Heart left ventricle (tissue), 16 donors: ENCODE measurements at regions not wholly inside any gene's neighbourhood (a gene's known extent, or its start where the extent isn't known, plus 50 kb on each side); places are given as distances from the start of the nearest gene placed in this dataset.

ENCODE experiments used
- ATAC-seq, 4 donors: fragments of 200-7000 bp; cut with Tn5 transposase; one replicate each; pipeline ENCODE4 v1.9.1; 2020 to 2022; ENCODE audit warnings: moderate library complexity in 4 of 4, mild to moderate bottlenecking in 3 of 4, moderate number of reproducible peaks in 1 of 4
- DNase-seq, 5 donors: peaks; one replicate each; pipeline ENCODE4 v3.0.0-alpha.2; 2020
- H3K27ac ChIP-seq, 12 donors: fragments of 200-600 bp; sonication (generic) in 4 of 12; one replicate each; pipeline versions ENCODE4 v1.5.0 to v1.8.0; 2016 to 2022; ENCODE audit warnings: mild to moderate bottlenecking in 2 of 12
- H3K27me3 ChIP-seq, 9 donors: fragments of 200-600 bp; sonication (generic) in 2 of 9; one replicate each; pipeline versions ENCODE4 v1.5.1 to v1.8.0; 2016 to 2022; ENCODE audit warnings: mild to moderate bottlenecking in 3 of 9
- H3K36me3 ChIP-seq, 9 donors: fragments of 200-600 bp; sonication (generic) in 2 of 9; one replicate each; pipeline versions ENCODE4 v1.5.0 to v1.8.0; 2018 to 2022; ENCODE audit warnings: mild to moderate bottlenecking in 2 of 9
- H3K4me1 ChIP-seq, 12 donors: fragments of 200-600 bp; sonication (generic) in 4 of 12; one replicate each; pipeline versions ENCODE4 v1.5.0 to v1.8.0; 2016 to 2022; ENCODE audit warnings: mild to moderate bottlenecking in 3 of 12
- H3K4me3 ChIP-seq, 12 donors: fragments of 200-600 bp; sonication (generic) in 4 of 12; one replicate each; pipeline versions ENCODE4 v1.5.0 to v1.8.0; 2017 to 2022; ENCODE audit warnings: mild to moderate bottlenecking in 9 of 12, moderate library complexity in 4 of 12
- H3K9me3 ChIP-seq, 12 donors: fragments of 200-600 bp; sonication (generic) in 4 of 12; one replicate each; pipeline versions ENCODE4 v1.5.0 to v1.8.0; 2016 to 2022; ENCODE audit warnings: mild to moderate bottlenecking in 1 of 12
- POLR2A ChIP-seq, 2 donors: fragments of 450-650 bp; IDR thresholded peaks; one replicate each; pipeline ENCODE4 v1.6.1; 2017; ENCODE audit warnings: antibody characterized with exemption in 2 of 2, mild to moderate bottlenecking in 2 of 2, moderate library complexity in 2 of 2
- WGBS, 4 donors: extraction: QIAGEN DNeasy Blood & Tissue Kit in 2 of 4; methylation state at CpG; one replicate each; pipeline versions ENCODE4 v1.1.5 to v1.1.7; 2013 to 2018; 5-methylcytosine and 5-hydroxymethylcytosine counted together
- intact Hi-C, 10 donors: fragments of 100-400 bp; cut with DNase I; formaldehyde crosslinking; loops; one replicate each; pipeline versions ENCODE4 v1.11.1 to v1.14.2; 2022
- TF ChIP-seq, protein P1 (sequence below), 12 donors: fragments of 200-600 bp; sonication (generic) in 4 of 12; IDR thresholded peaks; one replicate each; pipeline versions ENCODE4 v1.5.0 to v1.8.0; 2018 to 2022; ENCODE audit warnings: antibody characterized with exemption in 12 of 12, mild to moderate bottlenecking in 5 of 12
- donor health status: ischemic (EF 13 %, LVEDD 7.1; RV severe dilation, severe dysfunction).
- donor health status: healthy with polysubstance abuse.
- donor health status: DM: no; HTN: yes; CAD: no.
- donor health status: DM: no; HTN: no; CAD: no.
- donor health status: ischemic (EF 25% LVEDD 6.9; RV normal size, moderate dysfunction).
- donor health status: ischemic (EF 25% LVEDD 5.7; RV mildly dilated, moderate dysfunction).
- donor health status: healthy.
- donor health status: DM: yes; HTN: yes; CAD: no.
- donor health status: ischemic (EF 35%, LVEDD 5.7; RV mildly dilated, moderate dysfunction).
- donor health status: nonischemic (EF 11% LVEDD 7.7; RV severe dilation, severe dysfunction).
- donor health status: DM: yes; HTN: yes; CAD: no.
- donor health status: PGD.
- donor health status: ischemic (EF 29% LVEDD 5.4; RV normal size, mild dysfunction).
- donor health status: nonischemic (EF 23%, LVEDD 6.1; RV moderate dilation, normal function).

- H3K4me1 ChIP-seq = peaks cover 0 to 4% (median 0%) of the 10 kb centered on the region in 12 donors
- ATAC-seq (no peak), DNase-seq (no peak)
- H3K27ac ChIP-seq = no peak overlapping the region
- intact Hi-C loops = no loop called here
- H3K27me3 ChIP-seq = no peaks in the 10 kb centered on the region
- H3K36me3 ChIP-seq = no peaks in the 10 kb centered on the region
- H3K9me3 ChIP-seq = no peaks in the 10 kb centered on the region
- no peak overlapping the region for H3K4me3 ChIP-seq
- no peak for TF ChIP-seq POLR2A (IDR thresholded peaks at IDR 0.05)
- TF ChIP-seq, protein P1, sequence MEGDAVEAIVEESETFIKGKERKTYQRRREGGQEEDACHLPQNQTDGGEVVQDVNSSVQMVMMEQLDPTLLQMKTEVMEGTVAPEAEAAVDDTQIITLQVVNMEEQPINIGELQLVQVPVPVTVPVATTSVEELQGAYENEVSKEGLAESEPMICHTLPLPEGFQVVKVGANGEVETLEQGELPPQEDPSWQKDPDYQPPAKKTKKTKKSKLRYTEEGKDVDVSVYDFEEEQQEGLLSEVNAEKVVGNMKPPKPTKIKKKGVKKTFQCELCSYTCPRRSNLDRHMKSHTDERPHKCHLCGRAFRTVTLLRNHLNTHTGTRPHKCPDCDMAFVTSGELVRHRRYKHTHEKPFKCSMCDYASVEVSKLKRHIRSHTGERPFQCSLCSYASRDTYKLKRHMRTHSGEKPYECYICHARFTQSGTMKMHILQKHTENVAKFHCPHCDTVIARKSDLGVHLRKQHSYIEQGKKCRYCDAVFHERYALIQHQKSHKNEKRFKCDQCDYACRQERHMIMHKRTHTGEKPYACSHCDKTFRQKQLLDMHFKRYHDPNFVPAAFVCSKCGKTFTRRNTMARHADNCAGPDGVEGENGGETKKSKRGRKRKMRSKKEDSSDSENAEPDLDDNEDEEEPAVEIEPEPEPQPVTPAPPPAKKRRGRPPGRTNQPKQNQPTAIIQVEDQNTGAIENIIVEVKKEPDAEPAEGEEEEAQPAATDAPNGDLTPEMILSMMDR (IDR thresholded peaks at IDR 0.05) = no peak
Observed at GRCh38 chr6:112576423-112576822, 229.3 kb downstream of the RFPL4B start.

DNA sequence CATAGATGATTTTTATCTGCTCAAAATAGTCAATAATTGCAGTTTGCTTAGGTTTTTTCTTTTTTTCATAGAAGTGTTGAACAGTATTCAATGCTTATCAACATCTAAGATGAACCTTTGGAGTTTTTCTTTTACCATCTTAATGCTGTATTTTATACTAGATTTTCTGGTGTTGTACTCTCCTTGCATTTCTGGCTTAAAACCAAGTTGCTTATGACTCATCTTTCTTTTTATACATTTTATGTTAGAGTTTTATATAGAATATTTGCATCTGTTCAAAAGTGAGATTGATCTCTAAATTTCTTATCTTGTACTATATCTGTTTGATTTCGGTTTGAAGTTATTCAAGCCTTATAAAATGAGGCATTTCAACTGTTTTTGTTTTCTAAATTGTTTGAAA is 232.5 kb downstream of the RFPL4B start:
- TF ChIP-seq, protein P1 (IDR thresholded peaks at IDR 0.05) = no peak
- TF ChIP-seq POLR2A (IDR thresholded peaks at IDR 0.05) = no peak
- 84 to 88% (median 86%) methylated on average over 1 of the region's 1 CpG for WGBS, 4 donors
- ATAC-seq = no peak

DNA sequence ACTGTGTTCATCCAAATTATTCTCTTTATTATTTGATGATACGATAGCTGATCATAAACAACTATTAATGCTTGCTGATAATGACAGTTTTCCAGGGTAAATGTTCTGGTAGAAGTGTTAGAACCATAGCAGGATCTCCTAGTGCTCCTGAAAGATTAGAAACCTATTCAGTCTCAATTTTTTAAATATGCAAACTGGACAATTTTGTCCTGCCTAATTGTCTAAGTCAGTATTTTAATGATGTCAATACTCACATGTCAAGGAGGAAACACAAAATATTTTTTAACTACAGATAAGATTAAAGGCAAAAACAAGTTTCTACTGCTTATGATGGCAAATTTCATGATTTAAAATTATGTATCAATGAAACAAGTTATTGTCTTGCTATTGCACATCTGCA is 233.9 kb downstream of the RFPL4B start:
- no peak overlapping the region for H3K27ac ChIP-seq
- TF ChIP-seq, protein P1 (IDR thresholded peaks at IDR 0.05) = no peak
- no peak for TF ChIP-seq POLR2A (IDR thresholded peaks at IDR 0.05)
- H3K4me3 ChIP-seq = no peak overlapping the region
- intact Hi-C loops = no loop called here
- H3K27me3 ChIP-seq = no peaks in the 10 kb centered on the region
- WGBS, 4 donors = 89 to 100% (median 94%) methylated on average over 1 of the region's 1 CpG
- no peaks in the 10 kb centered on the region for H3K9me3 ChIP-seq
- H3K36me3 ChIP-seq = no peaks in the 10 kb centered on the region
- no peaks in the 10 kb centered on the region for H3K4me1 ChIP-seq
- DNase-seq (no peak), ATAC-seq (no peak)

More for the DNA sequence above, 232.5 kb downstream of the RFPL4B start:
- no peak overlapping the region for H3K4me3 ChIP-seq
- H3K36me3 ChIP-seq = no peaks in the 10 kb centered on the region
- intact Hi-C loops = no loop called here
- no peak for DNase-seq
- no peaks in the 10 kb centered on the region for H3K9me3 ChIP-seq
- no peaks in the 10 kb centered on the region for H3K4me1 ChIP-seq
- no peak overlapping the region for H3K27ac ChIP-seq
- H3K27me3 ChIP-seq = no peaks in the 10 kb centered on the region

GRCh38 chr6:112590326-112590725 is 243.2 kb downstream of the RFPL4B start:
- TF ChIP-seq, protein P1 (IDR thresholded peaks at IDR 0.05) = no peak
- TF ChIP-seq POLR2A (IDR thresholded peaks at IDR 0.05) = no peak
- ATAC-seq (no peak), DNase-seq (no peak)
- intact Hi-C loops = no loop called here
- Histone ChIP-seq H3K9me3 (peaks cover 0 to 33% (median 4%) of the 10 kb centered on the region in 12 donors), H3K27me3 (no peaks in the 10 kb centered on the region), H3K4me3 (no peak overlapping the region), H3K4me1 (peaks cover 0 to 7% (median 0%) of the 10 kb centered on the region in 12 donors), H3K27ac (no peak overlapping the region), H3K36me3 (no peaks in the 10 kb centered on the region)
- 77 to 84% (median 82%) methylated on average over 3 of the region's 3 CpGs for WGBS, 4 donors
